GM13977 (cell line): ENCODE measurements at regions not wholly inside any gene's neighbourhood (a gene's known extent, or its start where the extent isn't known, plus 50 kb on each side); places are given as distances from the start of the nearest gene placed in this dataset.

Source experiments
- DNase-seq: peaks from one replicate; pipeline ENCODE4 v3.0.0; 2012; ENCODE audit warnings: low spot score
- CTCF ChIP-seq: IDR thresholded peaks from 2 replicates; pipeline ENCODE4 v1.5.1; 2012; ENCODE audit warnings: mild to moderate bottlenecking, control low read depth; ENCODE audit not compliant: insufficient read depth; ENCODE audit errors: extremely low read depth, missing control alignments
- in situ Hi-C: fragments of 300-500 bp; cut with MboI; formaldehyde crosslinking; loops from one replicate; pipeline ENCODE4 v1.12.0; 2022; ENCODE audit warnings: low sequenced_read_pairs, low pct_unique_long_range_greater_than_20kb, mixed read lengths, inconsistent platforms; ENCODE audit not compliant: unreplicated experiment

DNA sequence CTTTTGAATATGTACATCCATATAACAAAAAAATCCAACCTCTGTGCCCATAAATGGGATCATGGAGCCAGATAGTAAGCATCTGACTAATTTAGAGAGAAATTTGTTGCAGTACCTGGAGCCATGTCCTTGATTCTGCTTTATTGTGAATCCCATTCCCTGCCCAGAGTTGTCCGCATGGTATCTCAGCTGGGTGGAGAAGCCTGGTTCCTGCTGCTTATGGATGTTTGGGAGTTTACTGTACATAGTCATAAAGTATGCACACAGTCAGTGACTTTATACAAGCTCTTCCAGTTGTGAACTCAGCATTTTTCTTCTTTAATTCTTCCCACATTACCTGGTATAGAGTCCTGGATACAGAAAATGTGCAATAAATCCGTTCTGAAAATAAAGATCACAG lies 346.0 kb downstream of the FIGN start:
- no peak for DNase-seq
- in situ Hi-C loops: no loop called here
- no peak for TF ChIP-seq CTCF

- no peak for TF ChIP-seq CTCF
- in situ Hi-C loops: no loop called here
- no peak for DNase-seq
Observed at GRCh38 chr2:163375472-163375871, 360.3 kb downstream of the FIGN start.

GRCh38 chr2:163375070-163375469 lies 360.7 kb downstream of the FIGN start:
- no peak for TF ChIP-seq CTCF
- no peak for DNase-seq
- in situ Hi-C loops: no loop called here

DNA sequence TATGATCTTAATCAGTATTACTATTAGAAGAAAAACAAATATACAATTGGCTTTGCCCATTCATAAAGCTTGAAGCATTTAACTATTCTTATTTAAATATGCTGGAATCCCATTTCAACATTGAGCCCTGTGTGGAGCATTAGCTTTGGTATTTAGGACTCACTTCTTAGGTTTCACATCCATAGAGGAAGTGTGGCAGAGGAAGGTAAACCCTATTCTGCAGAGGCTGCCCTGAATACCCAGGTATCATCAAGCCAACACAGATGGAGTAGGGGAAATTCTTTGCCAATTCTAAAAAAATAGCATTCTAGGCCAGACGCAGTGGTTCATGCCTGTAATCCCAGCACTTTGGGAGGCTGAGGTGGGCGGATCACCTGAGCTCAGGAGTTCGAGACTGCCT lies 361.5 kb downstream of the FIGN start:
- DNase-seq: no peak
- TF ChIP-seq CTCF: no peak
- in situ Hi-C loops: no loop called here

DNA sequence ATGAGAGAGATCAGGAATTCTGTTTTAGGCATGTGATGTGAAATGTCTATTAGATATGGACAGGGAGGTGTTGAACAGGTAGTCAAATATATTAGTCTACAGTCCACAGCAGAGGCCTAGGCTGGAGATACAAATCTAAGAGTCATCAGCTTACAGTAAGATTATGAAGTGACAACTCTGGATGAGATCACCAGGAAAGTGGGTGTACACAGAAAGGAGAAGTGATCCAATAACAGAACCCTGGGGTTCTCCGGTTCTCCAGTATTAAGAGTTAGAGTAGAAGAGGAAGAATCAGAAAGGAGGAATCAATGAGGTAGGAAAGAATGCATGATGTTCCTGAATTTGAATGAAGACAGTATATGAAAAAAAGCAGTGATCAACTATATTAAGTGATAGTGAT lies 362.3 kb downstream of the FIGN start:
- DNase-seq: no peak
- no peak for TF ChIP-seq CTCF
- in situ Hi-C loops: no loop called here

GRCh38 chr2:163370169-163370886 lies 365.5 kb downstream of the FIGN start:
- TF ChIP-seq CTCF: no peak
- DNase-seq: no peak
- in situ Hi-C loops: no loop called here
